ENCODE measurements at regions not wholly inside any gene's neighbourhood (a gene's known extent, or its start where the extent isn't known, plus 50 kb on each side); places are given as distances from the start of the nearest gene placed in this dataset.

DNA sequence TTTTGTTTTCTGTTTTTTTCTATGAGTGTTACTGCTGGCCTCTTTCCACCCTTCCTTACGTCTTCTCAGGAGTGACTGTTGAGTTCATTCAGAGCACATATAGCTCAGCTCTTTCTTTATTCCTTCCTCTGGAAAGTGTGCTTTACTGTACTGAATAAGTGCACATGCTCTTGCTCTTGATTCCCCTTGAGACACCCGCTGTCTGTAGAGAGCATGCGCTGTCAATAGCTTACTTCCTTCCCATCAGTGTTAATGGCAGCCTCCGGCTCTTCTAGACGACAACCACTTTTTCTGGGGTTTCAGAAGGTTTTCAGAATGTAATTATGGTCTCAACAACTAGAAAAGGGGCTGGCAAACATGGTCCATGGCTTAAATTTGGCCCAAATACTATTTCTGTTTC, 504.9 kb downstream of the C4orf33 start:
- Histone ChIP-seq H3K4me3 (no peak overlapping the region), H4K20me1 (ENCODE audit: control insufficient read depth, insufficient read depth) (no peaks in the 10 kb centered on the region), H2AFZ (ENCODE audit: control insufficient read depth, low read depth, low read length) (no peak overlapping the region), H3K4me1 (ENCODE audit: control insufficient read depth, insufficient read depth, low read length) (no peaks in the 10 kb centered on the region), H3K4me2 (ENCODE audit: control insufficient read depth, insufficient read depth) (no peak overlapping the region), H3K27ac (ENCODE audit: control insufficient read depth, insufficient read depth) (no peak overlapping the region), H3K36me3 (ENCODE audit: control insufficient read depth in 2 of 2, insufficient read depth in 2 of 2, low read length in 1 of 2) (no peaks in the 10 kb centered on the region), H3K9ac (ENCODE audit: control insufficient read depth, insufficient read depth, low read length) (no peak overlapping the region), H3K27me3 (replicated peaks in 1 of 2; ENCODE audit: control insufficient read depth in 2 of 2, insufficient read depth in 2 of 2, low read length in 1 of 2) (no peaks in the 10 kb centered on the region), H3K79me2 (ENCODE audit: control insufficient read depth, insufficient read depth, low read length) (no peaks in the 10 kb centered on the region), H3K9me3 (replicated peaks; ENCODE audit: control insufficient read depth, insufficient read depth, low read length) (no peaks in the 10 kb centered on the region)
- FAIRE-seq (no peak), ATAC-seq (no peak), DNase-seq (ENCODE audit: low read depth, low spot score) (no peak)
- WGBS (ENCODE audit: insufficient coverage, insufficient replicate concordance, low lambda C conversion rate, missing lambda C conversion rate), result 35% methylated on average over 5 of the region's 5 CpGs
- TF ChIP-seq KAT2A (conservative IDR thresholded peaks at IDR 0.05; ENCODE audit: control insufficient read depth, low read depth, low read length), result no peak
- TF ChIP-seq MEF2B (IDR thresholded peaks at IDR 0.05; ENCODE audit: partially characterized antibody, poor library complexity, severe bottlenecking), result no peak
- no peak for TF ChIP-seq TCF12 (IDR thresholded peaks at IDR 0.05; ENCODE audit: low read depth, low read length)
- no peak for TF ChIP-seq CREM (IDR thresholded peaks at IDR 0.05; ENCODE audit: low read depth)
- no peak for TF ChIP-seq PAX5 (IDR thresholded peaks at IDR 0.05; ENCODE audit: borderline replicate concordance, low read depth, low read length)
- no peak for TF ChIP-seq BCL3 (IDR thresholded peaks at IDR 0.05; ENCODE audit: borderline replicate concordance, insufficient read depth, low read depth, low read length, poor library complexity, severe bottlenecking)
- TF ChIP-seq ZBTB40 (IDR thresholded peaks at IDR 0.05; ENCODE audit: borderline replicate concordance), result no peak
- no peak for TF ChIP-seq MEF2A (IDR thresholded peaks at IDR 0.05; ENCODE audit: insufficient read depth, low read depth, low read length)
- no peak for TF ChIP-seq IKZF1 (conservative IDR thresholded peaks at IDR 0.05)
- TF ChIP-seq WRNIP1 (IDR thresholded peaks at IDR 0.05; ENCODE audit: borderline replicate concordance, low read depth, low read length), result no peak
- TF ChIP-seq NBN (IDR thresholded peaks at IDR 0.05), result no peak
- TF ChIP-seq E4F1 (IDR thresholded peaks at IDR 0.05; ENCODE audit: borderline replicate concordance, partially characterized antibody), result no peak
- no peak for TF ChIP-seq USF1 (IDR thresholded peaks at IDR 0.05; ENCODE audit: borderline replicate concordance, extremely low read length, insufficient read depth, low read depth, low read length)
- ChIA-PET CTCF (no interaction called here), POLR2A (no interaction called here), SMC1A (ENCODE audit: uncharacterized antibody, unreplicated experiment) (no interaction called here), RAD21 (ENCODE audit: unreplicated experiment) (no interaction called here)
- no TSS peak for BruUV-seq (replicated peaks)
- intact Hi-C loops (cut with micrococcal nuclease; ENCODE audit: unreplicated experiment) (no loop called here), in situ Hi-C loops (cut with MboI) (no loop called here)

Data from GM12878 (cell line).